Ascending aorta (tissue), 2 donors: ENCODE measurements at regions not wholly inside any gene's neighbourhood (a gene's known extent, or its start where the extent isn't known, plus 50 kb on each side); places are given as distances from the start of the nearest gene placed in this dataset.

Experiments used
- DNase-seq, 2 donors: peaks; one replicate each; pipeline ENCODE4 v3.0.0-alpha.2; 2019; ENCODE audit warnings: low spot score in 2 of 2
- H3K27ac ChIP-seq, 2 donors: fragments of 200-600 bp; sonication (generic); one replicate each; pipeline ENCODE4 v1.5.1; 2016 to 2017; ENCODE audit warnings: mild to moderate bottlenecking in 1 of 2
- H3K27me3 ChIP-seq: fragments of 200-600 bp; sonication (generic); one replicate; pipeline ENCODE4 v1.5.1; 2017
- H3K36me3 ChIP-seq, 2 donors: fragments of 200-600 bp; sonication (generic); one replicate each; pipeline ENCODE4 v1.5.1; 2016
- H3K4me1 ChIP-seq, 2 donors: fragments of 200-600 bp; sonication (generic); one replicate each; pipeline ENCODE4 v1.5.1; 2016 to 2017; ENCODE audit warnings: mild to moderate bottlenecking in 1 of 2
- H3K4me3 ChIP-seq, 2 donors: fragments of 200-600 bp; sonication (generic); one replicate each; pipeline ENCODE4 v1.5.1; 2016 to 2017; ENCODE audit warnings: mild to moderate bottlenecking in 1 of 2
- H3K9me3 ChIP-seq, 2 donors: fragments of 200-600 bp; sonication (generic); one replicate each; pipeline ENCODE4 v1.5.1; 2016
- CTCF ChIP-seq, 3 experiments: fragments of 200-600 bp in 2 of 3; fragments of 450-650 bp in 1 of 3; sonication (generic) in 2 of 3; IDR thresholded peaks; one replicate each; pipeline ENCODE4 v1.5.1; 2016 to 2019; ENCODE audit warnings: antibody characterized with exemption in 3 of 3, mild to moderate bottlenecking in 1 of 3, moderate library complexity in 1 of 3
- intact Hi-C: fragments of 100-400 bp; cut with DNase I; formaldehyde crosslinking; loops from one replicate; pipeline ENCODE4 v1.15.1; 2023

GRCh38 chr21:24224422-24224821 is 1382.9 kb downstream of the MRPL39 start:
- H3K9me3 ChIP-seq = no peaks in the 10 kb centered on the region
- no peak overlapping the region for H3K27ac ChIP-seq
- H3K4me3 ChIP-seq = no peak overlapping the region
- no peak for TF ChIP-seq CTCF (IDR thresholded peaks at IDR 0.05)
- no peaks in the 10 kb centered on the region for H3K4me1 ChIP-seq
- intact Hi-C loops = no loop called here
- no peaks in the 10 kb centered on the region for H3K36me3 ChIP-seq
- no peaks in the 10 kb centered on the region for H3K27me3 ChIP-seq
- no peak for DNase-seq

- no peak for TF ChIP-seq CTCF (IDR thresholded peaks at IDR 0.05)
- DNase-seq = no peak
Measured at GRCh38 chr21:24223624-24224023, 1383.7 kb downstream of the MRPL39 start.

GRCh38 chr21:24222676-24223075 is 1384.6 kb downstream of the MRPL39 start:
- Histone ChIP-seq H3K27ac (no peak overlapping the region), H3K36me3 (no peaks in the 10 kb centered on the region), H3K9me3 (no peaks in the 10 kb centered on the region), H3K27me3 (no peaks in the 10 kb centered on the region), H3K4me1 (no peaks in the 10 kb centered on the region), H3K4me3 (no peak overlapping the region)
- TF ChIP-seq CTCF (IDR thresholded peaks at IDR 0.05) = no peak
- intact Hi-C loops = no loop called here
- DNase-seq = no peak

More at GRCh38 chr21:24223624-24224023, 1383.7 kb downstream of the MRPL39 start:
- Histone ChIP-seq H3K4me1 (no peaks in the 10 kb centered on the region), H3K27ac (no peak overlapping the region), H3K27me3 (no peaks in the 10 kb centered on the region), H3K9me3 (no peaks in the 10 kb centered on the region), H3K36me3 (no peaks in the 10 kb centered on the region), H3K4me3 (no peak overlapping the region)
- intact Hi-C loops = no loop called here

- no peak for DNase-seq
- no peaks in the 10 kb centered on the region for H3K36me3 ChIP-seq
- H3K27ac ChIP-seq = no peak overlapping the region
- no peaks in the 10 kb centered on the region for H3K4me1 ChIP-seq
- no peaks in the 10 kb centered on the region for H3K9me3 ChIP-seq
- H3K4me3 ChIP-seq = no peak overlapping the region
- intact Hi-C loops = no loop called here
- H3K27me3 ChIP-seq = no peaks in the 10 kb centered on the region
- TF ChIP-seq CTCF (IDR thresholded peaks at IDR 0.05) = no peak
Measured at GRCh38 chr21:24220446-24220845, 1386.8 kb downstream of the MRPL39 start.

- Histone ChIP-seq H3K36me3 (no peaks in the 10 kb centered on the region), H3K9me3 (no peaks in the 10 kb centered on the region), H3K4me1 (no peaks in the 10 kb centered on the region), H3K27ac (no peak overlapping the region), H3K27me3 (no peaks in the 10 kb centered on the region), H3K4me3 (no peak overlapping the region)
- no peak for DNase-seq
- TF ChIP-seq CTCF (IDR thresholded peaks at IDR 0.05) = no peak
- intact Hi-C loops = no loop called here
Measured at GRCh38 chr21:24217151-24217550, 1390.1 kb downstream of the MRPL39 start.

GRCh38 chr21:24210130-24210529 is 1397.2 kb downstream of the MRPL39 start:
- intact Hi-C loops = no loop called here
- TF ChIP-seq CTCF (IDR thresholded peaks at IDR 0.05) = no peak
- no peaks in the 10 kb centered on the region for H3K36me3 ChIP-seq
- no peaks in the 10 kb centered on the region for H3K9me3 ChIP-seq
- H3K4me3 ChIP-seq = no peak overlapping the region
- no peak overlapping the region for H3K27ac ChIP-seq
- no peak for DNase-seq
- no peaks in the 10 kb centered on the region for H3K27me3 ChIP-seq
- H3K4me1 ChIP-seq = no peaks in the 10 kb centered on the region
